Prostate gland (tissue), 2 donors: ENCODE measurements at regions not wholly inside any gene's neighbourhood (a gene's known extent, or its start where the extent isn't known, plus 50 kb on each side); places are given as distances from the start of the nearest gene placed in this dataset.

Experiments
- POLR2A ChIP-seq: fragments of 450-650 bp; IDR thresholded peaks from one replicate; pipeline ENCODE4 v1.6.1; 2016; ENCODE audit warnings: antibody characterized with exemption, mild to moderate bottlenecking
- TF ChIP-seq, protein P1 (sequence below), 4 experiments: fragments of 200-600 bp in 2 of 4; fragments of 450-650 bp in 2 of 4; sonication (generic) in 2 of 4; IDR thresholded peaks; 1 replicate in 3 of 4; 2 replicates in 1 of 4; pipeline ENCODE4 v1.5.1; 2016 to 2019; ENCODE audit warnings: antibody characterized with exemption in 4 of 4, mild to moderate bottlenecking in 2 of 4, moderate library complexity in 2 of 4

DNA sequence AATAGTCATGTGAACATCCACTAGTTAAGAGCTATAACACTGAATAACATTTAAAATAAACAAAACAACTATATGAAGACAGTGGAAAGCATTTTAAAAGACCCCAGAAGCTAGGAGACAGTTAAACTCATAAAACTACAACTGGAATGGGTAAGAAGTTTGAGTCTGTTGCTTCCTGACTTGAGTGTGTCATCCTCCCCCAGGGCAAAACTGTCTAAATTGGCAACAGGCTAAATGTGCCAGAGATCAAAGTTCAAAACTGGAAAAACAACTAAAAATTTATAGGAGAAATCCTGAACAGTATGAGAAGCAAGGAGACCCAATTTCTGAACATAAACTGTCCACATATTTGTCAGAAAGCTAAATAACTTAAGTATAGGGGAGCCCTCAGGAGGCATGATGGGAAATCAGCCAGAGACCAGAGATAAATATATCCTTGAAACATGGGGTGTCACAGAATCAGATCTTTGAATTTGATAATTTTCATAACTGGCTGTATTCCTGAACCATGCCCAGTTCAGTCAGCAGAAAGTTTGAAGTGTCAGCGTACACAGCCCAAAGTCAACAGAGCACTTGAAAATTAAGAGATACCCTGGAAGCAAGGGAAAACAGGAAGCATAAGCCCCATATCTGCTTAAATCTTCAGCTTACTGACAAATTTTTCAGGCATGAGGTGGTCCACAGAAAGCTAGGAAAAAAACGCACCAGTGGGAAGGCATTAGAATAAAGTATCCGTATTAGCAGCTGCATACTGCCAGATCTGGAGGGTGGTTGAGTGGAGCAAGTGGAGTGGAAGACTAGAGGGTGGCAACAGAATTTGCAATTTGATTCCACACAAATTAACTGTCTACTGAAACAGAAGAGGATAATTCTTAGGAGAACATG is 516.1 kb upstream of the MAN1A1 start:
- TF ChIP-seq, protein P1, sequence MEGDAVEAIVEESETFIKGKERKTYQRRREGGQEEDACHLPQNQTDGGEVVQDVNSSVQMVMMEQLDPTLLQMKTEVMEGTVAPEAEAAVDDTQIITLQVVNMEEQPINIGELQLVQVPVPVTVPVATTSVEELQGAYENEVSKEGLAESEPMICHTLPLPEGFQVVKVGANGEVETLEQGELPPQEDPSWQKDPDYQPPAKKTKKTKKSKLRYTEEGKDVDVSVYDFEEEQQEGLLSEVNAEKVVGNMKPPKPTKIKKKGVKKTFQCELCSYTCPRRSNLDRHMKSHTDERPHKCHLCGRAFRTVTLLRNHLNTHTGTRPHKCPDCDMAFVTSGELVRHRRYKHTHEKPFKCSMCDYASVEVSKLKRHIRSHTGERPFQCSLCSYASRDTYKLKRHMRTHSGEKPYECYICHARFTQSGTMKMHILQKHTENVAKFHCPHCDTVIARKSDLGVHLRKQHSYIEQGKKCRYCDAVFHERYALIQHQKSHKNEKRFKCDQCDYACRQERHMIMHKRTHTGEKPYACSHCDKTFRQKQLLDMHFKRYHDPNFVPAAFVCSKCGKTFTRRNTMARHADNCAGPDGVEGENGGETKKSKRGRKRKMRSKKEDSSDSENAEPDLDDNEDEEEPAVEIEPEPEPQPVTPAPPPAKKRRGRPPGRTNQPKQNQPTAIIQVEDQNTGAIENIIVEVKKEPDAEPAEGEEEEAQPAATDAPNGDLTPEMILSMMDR (IDR thresholded peaks at IDR 0.05) = no peak
- no peak for TF ChIP-seq POLR2A
